Aorta (tissue), 5 donors: ENCODE measurements at regions not wholly inside any gene's neighbourhood (a gene's known extent, or its start where the extent isn't known, plus 50 kb on each side); places are given as distances from the start of the nearest gene placed in this dataset.

Experiments used
- ATAC-seq: fragments of 200-7000 bp; cut with Tn5 transposase; one replicate; pipeline ENCODE4 v1.9.1; 2022; ENCODE audit warnings: moderate library complexity; ENCODE audit not compliant: low FRiP score
- DNase-seq, 2 donors: peaks; one replicate each; pipeline ENCODE4 v3.0.0-alpha.2; 2020
- H3K27ac ChIP-seq, 2 donors: one replicate each; pipeline ENCODE4 v1.5.1; 2013; ENCODE audit warnings: low read length in 2 of 2, mild to moderate bottlenecking in 2 of 2, moderate library complexity in 2 of 2, control low read depth in 1 of 2, inconsistent platforms in 1 of 2, low read depth in 1 of 2
- H3K27me3 ChIP-seq, 2 donors: one replicate each; pipeline ENCODE4 v1.6.1; 2013; ENCODE audit warnings: control low read depth in 1 of 2, low read length in 1 of 2, mild to moderate bottlenecking in 1 of 2, moderate library complexity in 1 of 2; ENCODE audit not compliant: insufficient read depth in 2 of 2, control insufficient read depth in 1 of 2
- H3K36me3 ChIP-seq, 2 donors: one replicate each; pipeline ENCODE4 v1.6.1; 2013; ENCODE audit warnings: control low read depth in 1 of 2, low read length in 1 of 2, mild to moderate bottlenecking in 1 of 2; ENCODE audit not compliant: insufficient read depth in 2 of 2, control insufficient read depth in 1 of 2
- H3K4me1 ChIP-seq, 2 donors: one replicate each; pipeline ENCODE4 v1.6.1; 2013; ENCODE audit warnings: low read length in 2 of 2, control low read depth in 1 of 2, mild to moderate bottlenecking in 1 of 2, moderate library complexity in 1 of 2; ENCODE audit not compliant: insufficient read depth in 2 of 2, control insufficient read depth in 1 of 2
- H3K4me3 ChIP-seq, 2 donors: one replicate each; pipeline ENCODE4 v1.5.1; 2013; ENCODE audit warnings: low read length in 2 of 2, control low read depth in 1 of 2, mild to moderate bottlenecking in 1 of 2
- H3K9me3 ChIP-seq: one replicate; pipeline ENCODE4 v1.6.1; 2013; ENCODE audit warnings: mild to moderate bottlenecking, low read length; ENCODE audit not compliant: control insufficient read depth
- whole genome bisulfite sequencing, 2 donors: extraction: QIAGEN DNeasy Blood & Tissue Kit; methylation state at CpG; one replicate each; pipeline ENCODE4 v1.1.7; 2013; 5-methylcytosine and 5-hydroxymethylcytosine counted together
- intact Hi-C, 2 donors: fragments of 100-400 bp; cut with DNase I; formaldehyde crosslinking; loops; one replicate each; pipeline versions ENCODE4 v1.14.2 to v1.15.0; 2022
- donor health status: healthy with polysubstance abuse.
- donor health status: Bipolar disorder and iron deficiency.
- donor health status: DM: no; HTN: no; CAD: no.
- donor health status: DM: no; HTN: no; CAD: no.
- donor health status: DM: yes; HTN: yes; CAD: no.

DNA sequence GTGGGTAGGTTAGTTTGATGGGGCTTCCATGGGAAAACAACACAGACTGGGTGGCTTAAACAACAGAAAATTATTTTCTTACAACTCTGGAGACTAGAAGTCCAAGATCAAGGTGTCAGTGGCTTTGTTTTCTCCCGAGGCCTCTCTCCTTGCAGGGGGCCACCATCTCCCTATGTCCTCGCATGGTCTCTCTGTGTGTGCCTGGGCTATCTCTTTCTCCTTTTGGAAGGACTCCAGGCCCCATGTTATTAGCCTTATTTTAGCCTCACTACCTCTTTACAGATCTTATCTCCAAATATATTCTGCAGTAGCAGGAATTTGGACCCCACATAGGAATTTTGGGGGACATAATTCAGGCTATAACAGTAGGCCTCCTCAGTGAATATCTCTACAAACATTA, 372.7 kb upstream of the FAT3 start:
- Histone ChIP-seq H3K4me3 (no peak overlapping the region), H3K27me3 (no peaks in the 10 kb centered on the region), H3K4me1 (no peaks in the 10 kb centered on the region), H3K9me3 (no peaks in the 10 kb centered on the region), H3K36me3 (no peaks in the 10 kb centered on the region), H3K27ac (no peak overlapping the region)
- intact Hi-C loops, result no loop called here
- 89 to 98% methylated on average over 2 of the region's 2 CpGs for WGBS, 2 donors
- DNase-seq (no peak), ATAC-seq (no peak)

DNA sequence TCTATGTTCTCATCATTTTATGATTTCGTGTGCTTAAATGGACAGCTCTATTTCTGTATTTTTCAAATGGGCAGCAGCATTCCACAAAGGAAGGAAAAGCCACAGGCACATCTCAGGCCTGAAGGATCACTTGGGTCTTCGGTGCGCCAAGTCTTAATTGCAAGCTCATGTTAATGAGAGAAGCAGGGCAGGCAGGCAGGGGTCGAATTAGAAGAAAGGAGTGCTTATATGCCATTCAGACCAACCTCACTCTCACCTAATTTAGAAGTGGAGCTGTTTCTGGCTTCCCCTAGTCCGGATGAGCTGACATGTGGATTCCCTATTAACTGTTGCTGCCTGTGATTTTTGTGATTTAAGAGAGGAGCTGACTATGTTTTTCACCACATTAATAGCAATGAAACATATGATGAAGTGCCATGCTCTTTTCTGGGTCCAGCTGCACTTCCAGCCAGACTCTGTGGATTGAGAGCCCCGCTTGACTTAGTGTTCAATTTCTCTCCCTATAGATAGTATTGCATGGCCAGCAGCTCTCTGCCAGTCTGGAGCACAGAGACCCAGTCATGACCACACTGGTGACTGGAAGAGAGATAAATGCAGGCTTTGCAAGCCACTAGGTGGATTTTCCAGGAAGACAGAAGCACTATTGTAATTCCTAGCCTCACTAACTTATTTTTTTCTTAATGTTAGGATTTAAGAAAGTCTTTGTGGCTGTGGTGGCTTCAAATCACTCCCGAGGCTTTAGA, 373.9 kb upstream of the FAT3 start:
- Histone ChIP-seq H3K27me3 (no peaks in the 10 kb centered on the region), H3K9me3 (no peaks in the 10 kb centered on the region), H3K36me3 (no peaks in the 10 kb centered on the region), H3K27ac (no peak overlapping the region), H3K4me1 (no peaks in the 10 kb centered on the region), H3K4me3 (no peak overlapping the region)
- ATAC-seq (no peak), DNase-seq (no peak)
- intact Hi-C loops, result no loop called here
- 76 to 80% methylated on average over 7 of the region's 7 CpGs for WGBS, 2 donors

DNA sequence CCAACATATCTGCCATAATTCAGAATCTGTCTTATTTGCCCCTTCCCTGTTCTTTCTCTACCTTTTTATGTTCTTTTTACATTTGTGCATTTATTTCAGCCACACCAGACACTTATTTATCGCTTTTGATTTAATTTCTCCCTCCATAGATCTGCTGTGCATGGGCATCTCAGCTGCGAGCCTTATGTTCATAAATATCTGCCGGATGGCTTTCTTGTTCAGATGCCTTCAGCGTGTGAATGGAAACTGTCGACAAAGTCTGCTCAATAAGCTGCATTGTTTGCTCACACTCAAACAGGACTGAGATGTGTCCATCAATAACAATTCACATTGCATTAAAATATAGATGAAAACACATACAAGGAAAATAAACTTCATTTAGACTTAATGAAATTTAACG, 374.6 kb upstream of the FAT3 start:
- ATAC-seq, result no peak
- no peak for DNase-seq
- Histone ChIP-seq H3K4me1 (no peaks in the 10 kb centered on the region), H3K27ac (no peak overlapping the region), H3K27me3 (no peaks in the 10 kb centered on the region), H3K36me3 (no peaks in the 10 kb centered on the region), H3K4me3 (no peak overlapping the region), H3K9me3 (no peaks in the 10 kb centered on the region)
- 90 to 91% methylated on average over 6 of the region's 6 CpGs for WGBS, 2 donors
- intact Hi-C loops, result no loop called here

DNA sequence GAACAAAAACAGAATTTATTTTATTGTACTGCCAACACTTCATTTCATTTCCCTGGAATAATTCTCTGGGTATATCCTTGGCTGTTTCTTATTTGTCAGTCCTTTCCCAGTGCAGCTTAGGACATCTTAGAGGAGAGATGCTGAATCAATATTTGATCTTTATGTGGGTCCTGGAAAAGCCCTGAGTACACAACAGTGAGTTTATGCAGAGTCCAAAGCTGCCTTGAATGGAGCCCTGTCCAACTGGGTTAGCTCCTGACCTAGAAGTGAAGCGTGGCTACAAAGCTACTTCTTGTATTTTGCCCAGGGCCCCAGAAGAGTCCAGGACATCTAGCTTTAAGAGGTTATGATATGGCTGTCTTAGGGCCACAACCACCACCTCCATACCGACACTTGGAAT, 378.0 kb upstream of the FAT3 start:
- no peaks in the 10 kb centered on the region for H3K9me3 ChIP-seq
- no peak overlapping the region for H3K4me3 ChIP-seq
- no peak for ATAC-seq
- no peaks in the 10 kb centered on the region for H3K36me3 ChIP-seq
- H3K27ac ChIP-seq, result no peak overlapping the region
- H3K27me3 ChIP-seq, result no peaks in the 10 kb centered on the region
- no peaks in the 10 kb centered on the region for H3K4me1 ChIP-seq
- DNase-seq, result no peak
- 83 to 86% methylated on average over 2 of the region's 2 CpGs for WGBS, 2 donors
- intact Hi-C loops, result no loop called here

DNA sequence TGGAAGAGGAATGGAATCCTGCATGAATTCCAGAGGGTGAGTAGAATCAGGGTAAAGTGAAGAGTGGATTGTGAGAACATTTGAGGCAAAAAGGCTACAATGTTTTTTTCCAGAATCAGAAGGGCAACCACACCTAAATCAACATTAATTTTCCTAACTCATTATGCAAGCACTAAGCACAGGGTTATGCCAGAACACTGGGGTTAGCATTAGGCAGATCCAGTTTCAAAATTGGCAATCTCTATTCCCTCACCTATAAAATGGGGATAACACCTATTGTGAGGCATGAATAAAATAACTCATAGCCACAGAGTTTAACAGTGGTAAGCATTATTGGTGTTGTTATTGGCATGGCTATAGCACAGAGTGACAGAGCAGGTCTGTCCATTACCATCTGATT, 378.6 kb upstream of the FAT3 start:
- ATAC-seq (no peak), DNase-seq (no peak)
- no peaks in the 10 kb centered on the region for H3K27me3 ChIP-seq
- H3K9me3 ChIP-seq, result no peaks in the 10 kb centered on the region
- intact Hi-C loops, result no loop called here
- no peak overlapping the region for H3K4me3 ChIP-seq
- no peak overlapping the region for H3K27ac ChIP-seq
- no peaks in the 10 kb centered on the region for H3K4me1 ChIP-seq
- no peaks in the 10 kb centered on the region for H3K36me3 ChIP-seq

DNA sequence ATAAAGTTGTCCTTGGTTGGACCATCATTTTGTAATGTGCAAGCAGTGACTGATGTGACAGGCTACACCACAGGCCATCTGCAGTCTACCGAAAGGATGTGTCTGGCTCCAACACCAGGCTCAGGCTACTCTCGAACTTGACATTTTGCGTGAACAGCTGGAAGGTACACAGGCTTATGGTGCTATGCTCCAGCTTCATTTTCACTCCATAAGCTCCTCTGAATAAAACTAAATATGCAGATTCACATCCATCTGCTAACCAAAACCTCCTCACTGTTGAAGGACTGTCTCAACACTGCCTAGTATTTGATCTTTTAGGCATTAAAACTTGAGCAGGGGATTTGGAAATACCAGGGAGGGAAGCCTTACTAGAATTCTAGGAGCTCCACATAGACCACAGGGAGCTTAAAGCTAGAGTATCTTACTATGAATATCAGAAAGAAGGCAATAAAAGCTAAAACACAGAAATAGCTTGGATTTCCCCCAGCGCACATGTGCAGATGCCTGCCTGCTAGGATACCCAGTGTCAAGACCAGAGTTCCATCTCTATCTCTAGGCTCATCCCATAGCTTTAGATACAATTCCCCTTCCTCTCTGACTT, 383.9 kb upstream of the FAT3 start:
- WGBS, 2 donors, result 87 to 94% methylated on average over 4 of the region's 4 CpGs
- H3K9me3 ChIP-seq, result no peaks in the 10 kb centered on the region
- ATAC-seq (no peak), DNase-seq (no peak)
- H3K27me3 ChIP-seq, result no peaks in the 10 kb centered on the region
- H3K27ac ChIP-seq, result no peak overlapping the region
- H3K4me3 ChIP-seq, result no peak overlapping the region
- no peaks in the 10 kb centered on the region for H3K4me1 ChIP-seq
- H3K36me3 ChIP-seq, result no peaks in the 10 kb centered on the region
- intact Hi-C loops, result no loop called here

DNA sequence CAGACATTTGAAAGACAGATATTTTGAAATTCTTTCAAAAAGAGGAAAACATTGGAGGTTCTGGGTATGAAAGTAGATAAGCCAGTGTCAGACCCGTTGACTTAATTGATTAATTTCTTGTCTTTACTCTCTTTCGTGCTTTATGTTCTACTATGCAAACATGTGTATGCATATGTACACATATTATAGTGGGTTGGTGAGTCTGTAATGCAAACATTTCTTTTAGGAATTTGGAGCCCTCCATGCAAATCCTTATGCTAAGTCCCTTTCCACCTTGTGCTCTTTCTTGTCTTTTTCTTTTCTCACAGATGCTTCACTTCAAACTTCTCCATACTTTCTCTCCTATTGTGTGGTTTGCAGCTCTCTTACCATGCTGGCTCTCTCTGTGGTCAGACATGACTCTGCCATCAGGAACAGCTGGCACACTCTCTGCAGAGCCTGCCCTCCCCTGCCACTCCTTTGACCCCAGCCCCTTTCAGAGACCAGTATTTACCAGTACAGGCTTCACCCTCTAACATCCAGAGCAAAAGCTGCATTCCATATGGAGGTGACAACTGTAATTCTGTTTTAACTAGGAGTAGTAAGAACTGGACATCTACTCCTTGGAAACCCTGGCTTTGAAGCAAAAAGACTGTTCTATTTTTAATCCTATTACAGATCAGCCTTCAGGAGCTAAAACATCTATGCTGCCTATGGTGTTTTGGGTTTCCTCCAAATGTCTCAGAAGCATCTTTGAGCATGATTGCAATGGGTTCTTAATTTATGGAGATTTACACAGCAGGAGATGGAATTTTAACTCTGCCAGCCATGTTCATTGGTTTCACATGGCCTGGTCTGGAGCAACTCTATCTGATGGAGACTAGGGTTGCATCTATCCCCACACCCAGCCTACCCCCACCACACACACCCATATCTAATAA, 386.9 kb upstream of the FAT3 start:
- no peak overlapping the region for H3K27ac ChIP-seq
- H3K9me3 ChIP-seq, result no peaks in the 10 kb centered on the region
- no peaks in the 10 kb centered on the region for H3K27me3 ChIP-seq
- 73 to 82% methylated on average over 2 of the region's 2 CpGs for WGBS, 2 donors
- H3K36me3 ChIP-seq, result no peaks in the 10 kb centered on the region
- intact Hi-C loops, result no loop called here
- H3K4me1 ChIP-seq, result no peaks in the 10 kb centered on the region
- ATAC-seq (no peak), DNase-seq (no peak)
- no peak overlapping the region for H3K4me3 ChIP-seq

DNA sequence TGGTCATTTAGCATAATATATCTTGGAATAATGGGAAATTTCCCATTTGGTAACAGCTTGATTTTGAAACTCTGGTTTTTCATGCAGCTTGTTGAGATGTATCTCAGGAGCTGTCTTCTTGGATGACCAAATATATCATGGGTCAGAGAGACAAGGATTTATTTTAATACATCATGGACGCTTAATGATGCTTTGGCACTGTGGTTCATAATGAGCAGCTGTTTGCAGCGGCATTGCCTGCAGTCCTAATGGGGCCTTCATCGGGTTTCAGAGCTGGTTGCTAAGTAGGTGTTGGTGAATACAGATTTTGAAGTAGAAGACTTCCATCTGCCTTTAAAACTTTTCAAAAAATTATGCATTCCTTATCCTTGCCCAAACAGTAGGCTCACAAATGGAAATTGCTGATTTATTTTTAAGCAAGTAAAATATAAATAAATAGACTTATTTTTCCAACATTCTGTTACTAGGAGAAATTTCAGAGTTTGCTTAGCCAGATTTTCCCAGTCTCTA, 389.5 kb upstream of the FAT3 start:
- no peaks in the 10 kb centered on the region for H3K27me3 ChIP-seq
- H3K9me3 ChIP-seq, result no peaks in the 10 kb centered on the region
- no peaks in the 10 kb centered on the region for H3K4me1 ChIP-seq
- ATAC-seq (no peak), DNase-seq (no peak)
- 92 to 93% methylated on average over 3 of the region's 3 CpGs for WGBS, 2 donors
- H3K36me3 ChIP-seq, result no peaks in the 10 kb centered on the region
- H3K4me3 ChIP-seq, result no peak overlapping the region
- intact Hi-C loops, result no loop called here
- H3K27ac ChIP-seq, result no peak overlapping the region
